Esophagus squamous epithelium (tissue), 5 donors: ENCODE measurements at regions not wholly inside any gene's neighbourhood (a gene's known extent, or its start where the extent isn't known, plus 50 kb on each side); places are given as distances from the start of the nearest gene placed in this dataset.

Source experiments
- DNase-seq: peaks from one replicate; lab custom pipeline; 2025; lab: John Stamatoyannopoulos, UW
- H3K27ac ChIP-seq, 4 donors: fragments of 200-600 bp; sonication (generic); one replicate each; pipeline ENCODE4 v1.5.1; 2016 to 2019; ENCODE audit warnings: mild to moderate bottlenecking in 1 of 4
- H3K27me3 ChIP-seq, 4 donors: fragments of 200-600 bp; sonication (generic); 1 replicate in 3 of 4; 2 replicates in 1 of 4; pipeline versions ENCODE4 v1.5.1 to v1.6.0; 2017 to 2021; ENCODE audit warnings: antibody characterized with exemption in 1 of 4
- H3K36me3 ChIP-seq, 3 donors: fragments of 200-600 bp; sonication (generic); one replicate each; pipeline ENCODE4 v1.5.1; 2016 to 2019
- H3K4me1 ChIP-seq, 3 donors: fragments of 200-600 bp; sonication (generic); one replicate each; pipeline ENCODE4 v1.5.1; 2017 to 2019
- H3K4me3 ChIP-seq, 4 donors: fragments of 200-600 bp; sonication (generic); 1 replicate in 3 of 4; 2 replicates in 1 of 4; pipeline ENCODE4 v1.5.1; 2016 to 2019; ENCODE audit warnings: mild to moderate bottlenecking in 2 of 4, moderate library complexity in 1 of 4
- H3K9me3 ChIP-seq, 3 donors: fragments of 200-600 bp; sonication (generic); one replicate each; pipeline ENCODE4 v1.5.1; 2016 to 2019
- POLR2A ChIP-seq, 4 donors: fragments of 450-650 bp; IDR thresholded peaks; one replicate each; pipeline ENCODE4 v1.6.1; 2017; ENCODE audit warnings: antibody characterized with exemption in 4 of 4, mild to moderate bottlenecking in 4 of 4, moderate library complexity in 3 of 4
- WGBS, 2 donors: methylation state at CpG; one replicate each; pipeline ENCODE4 v1.1.5; 2018; 5-methylcytosine and 5-hydroxymethylcytosine counted together
- intact Hi-C: fragments of 100-400 bp; cut with DNase I; formaldehyde crosslinking; loops from one replicate; pipeline ENCODE4 v1.15.0; 2022
- TF ChIP-seq, protein P1 (sequence below), 6 experiments: fragments of 450-650 bp in 4 of 6; fragments of 200-600 bp in 2 of 6; sonication (generic) in 2 of 6; IDR thresholded peaks; one replicate each; pipeline ENCODE4 v1.5.1; 2016 to 2019; ENCODE audit warnings: antibody characterized with exemption in 6 of 6, mild to moderate bottlenecking in 4 of 6, moderate library complexity in 4 of 6
- donor health status: DM: yes; HTN: yes; CAD: no.

DNA sequence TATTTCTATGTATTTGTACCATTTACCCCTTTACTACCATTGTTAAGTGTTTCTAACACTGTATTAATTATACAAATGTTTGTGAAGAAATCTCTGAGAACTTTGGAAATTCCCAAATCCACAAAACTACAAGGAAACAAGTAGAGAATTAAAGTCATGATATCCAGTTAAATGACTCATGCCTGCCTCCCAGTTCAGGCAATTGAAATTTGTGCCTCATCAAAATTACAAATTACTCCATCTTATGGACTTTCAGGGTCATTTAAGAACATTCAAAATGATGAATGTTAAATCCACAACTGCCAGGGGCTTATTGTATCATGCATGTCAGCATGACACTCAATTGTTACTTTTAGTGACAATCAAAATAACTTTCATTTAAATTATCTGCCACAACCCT, 282.4 kb downstream of the ZNF326 start:
- no peak for TF ChIP-seq POLR2A (IDR thresholded peaks at IDR 0.05)
- TF ChIP-seq, protein P1, sequence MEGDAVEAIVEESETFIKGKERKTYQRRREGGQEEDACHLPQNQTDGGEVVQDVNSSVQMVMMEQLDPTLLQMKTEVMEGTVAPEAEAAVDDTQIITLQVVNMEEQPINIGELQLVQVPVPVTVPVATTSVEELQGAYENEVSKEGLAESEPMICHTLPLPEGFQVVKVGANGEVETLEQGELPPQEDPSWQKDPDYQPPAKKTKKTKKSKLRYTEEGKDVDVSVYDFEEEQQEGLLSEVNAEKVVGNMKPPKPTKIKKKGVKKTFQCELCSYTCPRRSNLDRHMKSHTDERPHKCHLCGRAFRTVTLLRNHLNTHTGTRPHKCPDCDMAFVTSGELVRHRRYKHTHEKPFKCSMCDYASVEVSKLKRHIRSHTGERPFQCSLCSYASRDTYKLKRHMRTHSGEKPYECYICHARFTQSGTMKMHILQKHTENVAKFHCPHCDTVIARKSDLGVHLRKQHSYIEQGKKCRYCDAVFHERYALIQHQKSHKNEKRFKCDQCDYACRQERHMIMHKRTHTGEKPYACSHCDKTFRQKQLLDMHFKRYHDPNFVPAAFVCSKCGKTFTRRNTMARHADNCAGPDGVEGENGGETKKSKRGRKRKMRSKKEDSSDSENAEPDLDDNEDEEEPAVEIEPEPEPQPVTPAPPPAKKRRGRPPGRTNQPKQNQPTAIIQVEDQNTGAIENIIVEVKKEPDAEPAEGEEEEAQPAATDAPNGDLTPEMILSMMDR (IDR thresholded peaks at IDR 0.05) = no peak
- Histone ChIP-seq H3K4me1 (no peaks in the 10 kb centered on the region), H3K27ac (no peak overlapping the region), H3K4me3 (no peak overlapping the region), H3K27me3 (no peaks in the 10 kb centered on the region), H3K36me3 (no peaks in the 10 kb centered on the region), H3K9me3 (no peaks in the 10 kb centered on the region)
- intact Hi-C loops = no loop called here
- DNase-seq = no peak

- intact Hi-C loops = no loop called here
- Histone ChIP-seq H3K36me3 (no peaks in the 10 kb centered on the region), H3K9me3 (no peaks in the 10 kb centered on the region), H3K4me1 (no peaks in the 10 kb centered on the region), H3K27me3 (no peaks in the 10 kb centered on the region), H3K4me3 (no peak overlapping the region), H3K27ac (no peak overlapping the region)
- WGBS, 2 donors = 51 to 52% methylated on average over 5 of the region's 5 CpGs
- TF ChIP-seq, protein P1 (IDR thresholded peaks at IDR 0.05) = no peak
- TF ChIP-seq POLR2A (IDR thresholded peaks at IDR 0.05) = no peak
- DNase-seq = no peak
Observed at GRCh38 chr1:90274376-90274775, 279.5 kb downstream of the ZNF326 start.

DNA sequence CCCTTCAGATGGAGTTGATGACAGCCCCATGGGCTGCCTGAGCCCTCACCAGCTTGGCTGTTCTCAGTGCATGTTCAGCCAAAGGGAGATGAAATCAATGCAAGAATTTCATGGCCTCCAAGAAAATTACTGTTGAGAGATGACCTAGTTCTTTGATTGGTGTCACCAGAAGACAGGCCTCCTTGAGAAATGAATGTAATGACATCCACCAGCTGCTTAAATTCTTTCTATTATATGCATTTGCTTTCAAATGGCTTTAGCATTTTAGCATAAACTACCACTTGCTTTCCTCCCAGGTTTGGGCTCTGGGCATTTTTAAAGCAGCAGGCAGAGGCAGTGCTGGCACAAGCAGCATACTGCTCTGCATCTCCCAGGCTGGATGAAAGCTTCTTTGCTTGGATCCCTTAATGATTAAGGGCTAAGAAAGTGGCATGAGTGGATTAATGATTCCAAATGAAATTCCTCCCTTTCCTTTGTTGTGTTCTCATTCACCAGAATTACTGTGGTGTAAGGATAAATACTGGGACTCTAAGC, 278.4 kb downstream of the ZNF326 start:
- H3K36me3 ChIP-seq = no peaks in the 10 kb centered on the region
- DNase-seq = no peak
- TF ChIP-seq, protein P1 (IDR thresholded peaks at IDR 0.05) = no peak
- no peak for TF ChIP-seq POLR2A (IDR thresholded peaks at IDR 0.05)
- no peak overlapping the region for H3K27ac ChIP-seq
- intact Hi-C loops = no loop called here
- no peaks in the 10 kb centered on the region for H3K4me1 ChIP-seq
- no peaks in the 10 kb centered on the region for H3K9me3 ChIP-seq
- no peaks in the 10 kb centered on the region for H3K27me3 ChIP-seq
- H3K4me3 ChIP-seq = no peak overlapping the region

DNA sequence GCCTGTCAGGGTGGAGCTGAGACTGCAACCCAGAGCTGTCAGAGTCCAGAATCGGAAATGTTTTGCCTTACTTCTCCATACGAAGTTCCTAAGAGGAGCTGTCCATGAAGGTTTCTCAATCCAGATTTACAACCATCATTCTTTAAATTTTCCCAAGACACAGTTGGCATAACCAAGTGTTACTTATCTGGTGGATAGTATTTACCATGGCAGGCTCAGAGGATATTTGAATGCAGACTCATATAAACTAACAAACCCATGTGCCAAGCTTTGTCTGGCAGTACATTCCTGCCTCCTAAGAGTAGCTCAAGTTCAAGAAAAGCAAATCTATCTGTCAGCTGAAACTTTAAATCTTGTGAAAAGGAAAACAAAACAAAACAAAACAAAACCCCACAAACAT, 267.9 kb downstream of the ZNF326 start:
- DNase-seq = no peak
- intact Hi-C loops = no loop called here
- WGBS, 2 donors = 52 to 61% methylated on average over 2 of the region's 2 CpGs

DNA sequence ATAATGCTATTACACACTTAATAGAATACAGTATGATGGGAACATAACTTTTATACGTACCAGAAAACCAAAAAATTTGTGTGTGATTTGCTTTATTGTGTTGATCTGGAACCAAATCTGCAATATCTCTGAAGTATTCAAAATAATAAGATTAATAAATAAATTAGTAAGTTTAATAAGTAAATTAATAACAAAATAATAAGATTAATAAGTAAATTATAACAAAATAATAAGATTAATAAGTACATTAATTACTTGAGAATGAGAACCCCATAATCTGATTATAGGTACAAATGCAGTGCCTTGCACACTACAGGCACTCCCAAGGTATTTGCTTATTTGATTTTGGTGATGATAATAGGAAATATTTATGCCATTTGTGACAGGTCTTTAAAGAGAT, 267.4 kb downstream of the ZNF326 start:
- no peak overlapping the region for H3K27ac ChIP-seq
- H3K4me3 ChIP-seq = no peak overlapping the region
- H3K27me3 ChIP-seq = no peaks in the 10 kb centered on the region
- no peak for DNase-seq
- intact Hi-C loops = no loop called here
- no peaks in the 10 kb centered on the region for H3K9me3 ChIP-seq
- H3K4me1 ChIP-seq = no peaks in the 10 kb centered on the region
- WGBS, 2 donors = 88 to 100% methylated on average over 1 of the region's 1 CpG
- H3K36me3 ChIP-seq = no peaks in the 10 kb centered on the region
- no peak for TF ChIP-seq POLR2A (IDR thresholded peaks at IDR 0.05)
- TF ChIP-seq, protein P1 (IDR thresholded peaks at IDR 0.05) = no peak

More for the DNA sequence above, 267.9 kb downstream of the ZNF326 start:
- no peak overlapping the region for H3K27ac ChIP-seq
- TF ChIP-seq, protein P1 (IDR thresholded peaks at IDR 0.05) = no peak
- TF ChIP-seq POLR2A (IDR thresholded peaks at IDR 0.05) = no peak
- H3K27me3 ChIP-seq = no peaks in the 10 kb centered on the region
- no peak overlapping the region for H3K4me3 ChIP-seq
- H3K4me1 ChIP-seq = no peaks in the 10 kb centered on the region
- H3K9me3 ChIP-seq = no peaks in the 10 kb centered on the region
- no peaks in the 10 kb centered on the region for H3K36me3 ChIP-seq
